GM12875 (cell line): ENCODE measurements at regions not wholly inside any gene's neighbourhood (a gene's known extent, or its start where the extent isn't known, plus 50 kb on each side); places are given as distances from the start of the nearest gene placed in this dataset.
"Not testable (repeated sequence)": the region's sequence is repeated elsewhere in the genome, so short reads cannot be mapped to it uniquely, and the experiment has no call there.

ENCODE experiments used
- H3K4me3 ChIP-seq: one replicate; pipeline ENCODE4 v1.5.1; 2011; ENCODE audit warnings: low read depth, low read length, control low read depth
- TF ChIP-seq, protein P1 (sequence below): IDR thresholded peaks from 2 replicates; pipeline ENCODE4 v1.5.1; 2011; ENCODE audit warnings: low read depth, mild to moderate bottlenecking, control low read depth, inconsistent platforms, low read length, moderate library complexity, borderline replicate concordance; ENCODE audit not compliant: insufficient read depth

DNA sequence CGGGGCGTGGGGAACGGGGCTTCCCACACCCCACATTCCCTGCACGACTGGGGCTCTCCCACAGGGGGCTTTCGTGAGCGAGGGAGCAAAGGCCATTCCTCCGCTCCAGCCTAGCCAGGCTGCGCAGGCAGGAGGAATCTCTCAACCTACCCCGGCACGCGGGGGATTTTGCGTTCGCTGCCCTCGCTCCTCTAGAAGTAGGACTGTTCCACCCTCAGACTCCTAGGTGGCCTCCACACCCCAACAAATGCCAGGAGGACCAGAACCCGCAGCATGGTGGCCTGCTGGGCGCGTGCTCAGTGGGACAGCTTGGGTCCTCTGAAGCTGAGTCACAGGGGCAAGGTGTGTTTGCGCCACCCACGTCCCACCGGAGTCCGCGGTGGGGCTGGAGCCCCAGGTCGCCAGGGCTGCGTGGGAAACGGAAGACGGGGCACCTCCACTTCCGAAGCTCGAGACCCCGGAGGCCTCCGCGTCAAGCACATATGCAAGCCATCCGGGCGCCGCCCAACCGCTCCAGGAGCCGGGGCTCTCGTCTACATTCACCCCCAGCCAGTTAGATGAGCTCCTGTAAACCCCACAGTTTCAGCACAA is 1938.5 kb upstream of the DEFB115 start:
- no peak overlapping the region for H3K4me3 ChIP-seq
- TF ChIP-seq, protein P1, sequence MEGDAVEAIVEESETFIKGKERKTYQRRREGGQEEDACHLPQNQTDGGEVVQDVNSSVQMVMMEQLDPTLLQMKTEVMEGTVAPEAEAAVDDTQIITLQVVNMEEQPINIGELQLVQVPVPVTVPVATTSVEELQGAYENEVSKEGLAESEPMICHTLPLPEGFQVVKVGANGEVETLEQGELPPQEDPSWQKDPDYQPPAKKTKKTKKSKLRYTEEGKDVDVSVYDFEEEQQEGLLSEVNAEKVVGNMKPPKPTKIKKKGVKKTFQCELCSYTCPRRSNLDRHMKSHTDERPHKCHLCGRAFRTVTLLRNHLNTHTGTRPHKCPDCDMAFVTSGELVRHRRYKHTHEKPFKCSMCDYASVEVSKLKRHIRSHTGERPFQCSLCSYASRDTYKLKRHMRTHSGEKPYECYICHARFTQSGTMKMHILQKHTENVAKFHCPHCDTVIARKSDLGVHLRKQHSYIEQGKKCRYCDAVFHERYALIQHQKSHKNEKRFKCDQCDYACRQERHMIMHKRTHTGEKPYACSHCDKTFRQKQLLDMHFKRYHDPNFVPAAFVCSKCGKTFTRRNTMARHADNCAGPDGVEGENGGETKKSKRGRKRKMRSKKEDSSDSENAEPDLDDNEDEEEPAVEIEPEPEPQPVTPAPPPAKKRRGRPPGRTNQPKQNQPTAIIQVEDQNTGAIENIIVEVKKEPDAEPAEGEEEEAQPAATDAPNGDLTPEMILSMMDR = no peak

DNA sequence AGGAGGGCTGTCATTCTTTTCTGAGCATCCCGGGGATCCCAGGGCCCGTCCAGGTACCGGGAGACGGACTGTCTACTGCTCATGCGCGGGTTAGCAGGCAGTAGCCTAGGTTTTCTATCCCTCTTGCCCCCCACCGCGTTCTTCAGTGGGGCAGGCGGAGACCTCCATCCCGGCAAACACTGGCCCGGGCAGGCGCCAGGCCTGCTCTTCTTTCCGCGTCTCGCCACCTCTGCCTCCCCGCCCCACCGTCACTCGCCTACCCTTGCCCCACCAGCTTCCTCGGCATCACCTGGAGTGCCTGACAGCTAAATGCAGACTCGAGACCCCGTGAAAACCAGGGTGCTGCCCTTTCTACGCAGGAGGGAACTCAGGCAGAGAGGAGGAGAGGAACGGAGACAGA is 1937.7 kb upstream of the DEFB115 start:
- TF ChIP-seq, protein P1 = no peak
- no peak overlapping the region for H3K4me3 ChIP-seq

DNA sequence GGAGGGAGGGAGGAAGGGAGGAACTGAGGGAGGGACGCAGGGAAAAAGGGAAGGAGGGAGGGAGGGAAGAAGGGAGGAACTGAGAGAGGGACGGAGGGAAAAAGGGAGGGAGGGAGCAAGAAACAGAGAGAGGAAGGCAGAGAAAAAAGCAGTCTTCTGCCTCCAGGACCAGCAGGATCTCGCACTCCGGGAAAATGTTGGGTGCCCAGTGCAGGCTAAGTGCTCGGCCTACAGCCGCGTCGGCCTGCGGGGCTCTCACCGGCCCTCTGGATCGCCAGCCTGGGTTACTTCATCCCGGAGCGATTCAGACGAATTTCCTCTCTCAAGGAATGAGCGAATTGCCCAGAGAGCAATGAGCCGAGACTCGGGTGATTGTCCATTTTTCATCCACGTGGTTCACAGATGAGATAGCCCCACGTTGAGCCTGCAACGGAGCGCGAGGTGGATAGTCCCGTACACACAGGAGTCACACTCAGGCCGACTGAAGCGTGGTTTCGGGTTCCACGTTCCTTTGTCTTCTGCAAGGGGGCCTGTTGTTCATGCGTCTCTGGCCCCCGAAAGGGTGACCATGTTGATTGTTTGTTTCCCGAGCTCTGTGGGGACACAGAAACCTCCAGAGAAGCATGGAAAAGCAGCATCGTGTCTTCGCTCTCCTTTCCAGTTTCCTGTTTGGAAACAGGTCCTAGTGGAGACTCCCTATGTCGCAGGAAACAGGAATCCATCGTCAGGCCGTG is 1937.1 kb upstream of the DEFB115 start:
- H3K4me3 ChIP-seq = not testable (repeated sequence)

DNA sequence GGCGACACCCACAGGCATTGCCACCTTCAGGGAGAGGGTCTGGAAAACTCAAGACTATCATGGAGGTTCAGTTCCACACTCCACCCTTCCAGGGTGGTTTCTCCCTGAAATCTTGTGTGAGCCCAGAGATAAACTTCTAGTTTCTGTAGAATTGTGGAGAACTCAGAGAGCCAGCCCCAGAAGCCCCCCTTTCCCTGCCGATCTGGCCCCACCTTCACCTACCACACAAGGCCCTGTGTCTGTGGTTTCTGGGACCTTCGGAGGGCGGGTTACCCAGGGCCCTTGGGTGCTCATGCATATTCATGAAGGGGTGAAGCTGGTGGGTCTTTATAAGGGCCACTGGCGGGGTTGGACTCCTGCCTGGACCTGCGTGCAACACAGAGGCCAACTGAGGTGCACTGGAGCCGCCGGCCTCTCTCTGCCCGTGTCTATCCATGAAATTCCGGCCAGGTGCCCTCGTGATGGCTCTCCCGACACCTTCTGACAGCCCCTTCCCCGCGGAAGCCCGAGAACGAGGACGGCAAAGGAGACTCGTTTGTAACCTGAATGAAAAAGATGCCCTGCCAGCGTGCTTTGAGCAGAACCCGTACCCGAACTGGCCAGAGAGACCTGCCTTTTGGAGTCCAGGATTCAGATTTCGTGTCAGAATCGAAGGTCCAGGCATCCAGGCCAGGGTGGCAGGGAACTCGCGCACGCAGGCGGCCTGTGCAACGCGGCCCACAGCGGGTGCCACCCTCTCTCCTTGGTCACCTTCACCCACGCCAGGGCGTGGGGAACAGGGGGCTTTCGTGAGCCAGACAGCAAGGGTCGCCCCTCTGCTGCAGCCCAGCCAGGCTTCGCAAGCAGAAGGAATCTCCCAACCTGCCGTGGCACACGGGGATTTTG is 1933.6 kb upstream of the DEFB115 start:
- not testable (repeated sequence) for H3K4me3 ChIP-seq

DNA sequence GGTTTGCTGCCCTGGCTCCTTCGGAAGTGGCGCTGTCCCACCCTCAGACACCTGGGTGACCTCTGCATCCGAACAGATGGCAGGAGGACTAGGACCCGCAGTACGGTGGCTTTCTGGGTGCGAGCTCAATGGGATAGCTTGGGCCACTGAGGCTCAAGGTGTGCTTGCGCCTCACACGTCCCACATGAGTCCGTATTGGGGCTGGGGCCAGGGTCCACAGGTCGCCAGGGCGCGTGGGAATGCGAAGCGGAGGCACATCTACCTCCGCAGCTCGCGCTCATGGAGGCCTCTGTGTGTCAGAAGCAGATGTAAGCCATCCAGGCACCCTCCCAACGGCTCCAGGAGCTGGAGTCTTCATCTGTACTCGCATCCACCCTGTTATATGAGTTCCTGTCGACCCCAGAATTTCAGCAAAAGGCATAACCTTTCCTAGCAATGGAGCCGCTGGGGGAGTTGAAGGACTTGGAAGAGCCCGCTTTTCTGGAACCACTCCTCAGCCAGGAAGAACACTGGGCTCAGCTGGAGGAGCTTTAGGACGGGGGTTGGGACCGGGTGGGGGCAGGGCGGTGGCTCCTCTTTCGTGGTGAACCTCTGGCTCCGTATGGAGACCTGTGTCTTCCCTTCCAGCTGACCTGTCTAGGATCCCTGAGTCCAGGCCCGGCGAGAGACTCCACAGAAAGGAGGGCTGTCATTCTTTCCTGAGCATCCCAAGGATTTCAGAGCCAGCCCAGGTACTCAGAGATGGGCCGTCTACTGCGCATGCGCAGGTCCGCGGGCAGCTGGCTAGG is 1932.8 kb upstream of the DEFB115 start:
- not testable (repeated sequence) for H3K4me3 ChIP-seq

DNA sequence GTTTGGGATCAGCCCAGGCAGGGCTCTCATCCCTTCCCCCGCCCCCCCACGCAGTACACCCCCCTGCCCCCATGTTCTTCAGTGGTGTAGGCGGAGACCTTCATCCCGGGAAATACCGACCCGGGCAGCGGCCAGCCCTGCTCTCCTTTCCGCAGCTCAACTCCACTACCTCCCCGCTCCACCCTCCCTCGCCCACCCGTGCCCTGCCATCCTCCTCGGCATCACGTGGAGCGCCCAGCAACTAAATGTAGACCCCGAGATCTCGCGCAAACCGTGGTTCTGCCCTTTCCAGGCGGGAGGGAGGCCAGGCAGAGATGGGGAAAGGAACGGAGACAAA is 1932.2 kb upstream of the DEFB115 start:
- H3K4me3 ChIP-seq = no peak overlapping the region
- TF ChIP-seq, protein P1 = no peak

DNA sequence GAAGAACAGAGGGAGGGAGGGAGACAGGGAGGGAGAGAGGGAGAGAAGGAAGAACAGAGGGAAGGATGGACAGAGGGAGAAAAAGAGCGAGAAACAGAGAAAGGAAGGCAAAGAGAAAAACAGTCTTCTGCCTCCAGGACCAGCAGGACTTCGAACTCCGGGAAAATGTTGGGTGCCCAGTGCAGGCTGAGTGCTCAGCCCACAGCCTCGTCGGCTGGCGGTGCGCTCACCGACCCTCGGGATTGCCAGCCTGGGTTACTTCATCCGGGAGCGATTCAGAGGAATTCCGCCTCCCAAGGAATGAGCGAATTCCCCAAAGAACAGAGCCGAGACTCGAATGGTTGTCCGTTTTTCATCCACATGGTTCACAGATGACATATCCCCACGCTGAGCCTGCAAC is 1931.7 kb upstream of the DEFB115 start:
- not testable (repeated sequence) for H3K4me3 ChIP-seq

DNA sequence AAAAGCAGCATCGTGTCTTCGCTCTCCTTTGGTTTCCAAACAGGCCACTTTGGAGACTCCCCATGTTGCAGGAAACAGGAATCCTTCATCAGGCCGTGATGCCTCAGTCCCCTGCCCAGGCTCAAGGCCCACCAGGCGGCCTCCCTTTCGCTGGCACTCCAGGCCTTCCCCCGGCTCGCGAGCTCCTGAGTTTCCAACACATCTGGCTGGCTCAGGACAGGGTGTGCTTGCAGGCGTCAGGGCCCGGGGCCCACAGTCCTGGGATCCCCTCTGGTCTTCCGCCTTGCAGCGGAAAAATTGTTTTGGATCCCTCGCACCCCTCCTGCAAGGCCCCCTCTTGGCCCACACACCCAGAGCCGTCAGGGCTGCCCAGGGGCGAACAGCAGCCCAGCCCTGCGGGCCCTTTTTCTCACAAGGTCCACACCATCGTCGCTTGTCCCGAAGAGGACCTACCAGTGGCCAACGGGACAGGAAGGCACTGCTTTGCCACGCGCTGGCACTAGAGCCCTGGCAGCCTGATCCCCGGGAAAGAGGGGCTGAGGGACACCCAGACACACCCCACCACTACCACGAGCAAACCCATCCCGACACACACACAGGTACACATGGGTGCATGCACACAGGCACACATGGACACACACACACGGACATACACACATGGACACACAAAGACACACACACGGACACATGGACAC is 1930.9 kb upstream of the DEFB115 start:
- no peak overlapping the region for H3K4me3 ChIP-seq
- TF ChIP-seq, protein P1 = no peak

DNA sequence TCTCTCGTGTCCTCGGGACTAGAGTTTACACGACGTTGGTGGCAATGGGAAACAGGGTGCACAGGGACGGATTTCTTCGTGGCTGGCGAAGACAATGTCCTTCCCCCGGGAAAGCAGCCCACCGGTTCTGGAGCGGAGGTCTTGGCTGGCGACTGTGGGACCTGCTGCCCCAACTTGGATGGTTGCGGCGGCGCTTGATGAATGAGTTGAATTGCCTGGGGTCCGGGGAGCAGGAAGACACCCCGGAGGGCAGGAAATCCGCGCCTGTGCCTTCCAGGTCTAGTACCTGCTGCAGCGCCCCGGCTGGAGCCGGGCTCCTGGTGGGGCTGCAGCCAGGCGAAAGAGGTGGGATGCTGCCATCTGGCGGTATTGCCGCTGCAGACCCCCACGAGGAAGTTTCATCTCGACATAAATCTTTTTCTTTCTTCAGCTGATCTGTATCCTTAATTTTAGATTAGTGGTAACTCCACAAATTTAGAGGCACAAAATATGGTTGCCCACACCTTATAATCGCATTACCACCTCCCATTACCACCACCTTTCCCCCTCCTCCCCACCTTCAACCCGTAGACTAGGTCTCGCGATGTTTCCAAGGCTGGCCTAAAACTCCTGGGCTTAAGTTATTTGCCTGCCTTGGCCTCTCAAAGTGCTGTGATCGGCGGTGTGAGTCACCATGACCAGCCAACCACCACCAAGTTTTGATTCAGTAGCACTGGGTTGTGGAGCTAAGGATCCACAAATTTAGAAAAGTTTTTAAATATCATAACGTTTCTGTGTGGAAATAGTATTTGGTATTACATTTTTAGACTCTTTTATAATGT is 1929.7 kb upstream of the DEFB115 start:
- not testable (repeated sequence) for H3K4me3 ChIP-seq

DNA sequence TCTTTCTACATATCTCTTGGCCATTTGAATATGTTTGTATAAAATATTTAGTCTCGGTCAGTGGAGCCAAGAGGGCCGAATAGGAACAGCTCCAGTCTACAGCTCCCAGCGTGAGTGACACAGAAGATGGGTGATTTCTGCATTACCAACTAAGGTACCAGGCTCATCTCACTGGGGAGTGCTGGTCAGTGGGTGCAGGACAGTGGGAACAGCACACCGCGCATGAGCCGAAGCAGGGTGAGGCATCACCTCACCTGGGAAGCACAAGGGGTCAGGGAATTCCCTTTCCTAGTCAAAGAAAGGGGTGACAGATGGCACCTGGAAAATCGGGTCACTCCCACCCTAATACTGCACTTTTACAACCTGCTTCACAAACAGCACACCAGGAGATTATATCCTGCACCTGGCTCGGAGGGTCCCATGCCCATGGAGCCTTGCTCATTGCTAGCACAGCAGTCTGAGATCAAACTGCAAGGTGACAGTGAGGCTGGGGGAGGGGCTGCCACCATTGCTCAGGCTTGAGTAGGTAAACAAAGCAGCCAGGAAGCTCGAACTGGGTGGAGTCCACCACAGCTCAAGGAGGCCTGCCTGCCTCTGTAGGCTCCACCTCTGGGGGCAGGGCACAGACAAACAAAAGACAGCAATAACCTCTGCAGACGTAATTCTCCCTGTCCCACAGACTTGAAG is 1926.9 kb upstream of the DEFB115 start:
- H3K4me3 ChIP-seq = not testable (repeated sequence)
